IMR-90 (cell line): ENCODE measurements at regions not wholly inside any gene's neighbourhood (a gene's known extent, or its start where the extent isn't known, plus 50 kb on each side); places are given as distances from the start of the nearest gene placed in this dataset.

Experiments used
- ATAC-seq: fragments of 200-7000 bp; cut with Tn5 transposase; 2 replicates; pipeline ENCODE4 v1.9.1; 2020; ENCODE audit warnings: low read depth, mild to moderate bottlenecking, moderate library complexity
- BruUV-seq: library from RNA; stranded (reverse); fragments of 400-500 nt; replicated peaks from 2 replicates; lab custom pipeline; 2021; lab: Mats Ljungman, UMichigan
- CTCF ChIA-PET: fragments of 300-600 bp; formaldehyde crosslinking; extraction: SDS; loops from one replicate; lab custom pipeline; 2021; ENCODE audit warnings: antibody characterized with exemption; lab: Yijun Ruan, JAX
- POLR2A ChIA-PET: fragments of 300-600 bp; sonication (Branson Sonifier 250); formaldehyde crosslinking; loops from one replicate; lab custom pipeline; 2022; ENCODE audit warnings: antibody characterized with exemption; ENCODE audit not compliant: unreplicated experiment; lab: Charles Lee
- DNase-seq: peaks from one replicate; pipeline ENCODE4 v3.0.0; 2013
- H2AFZ ChIP-seq: replicated peaks from 2 replicates; pipeline ENCODE3; 2013; ENCODE audit warnings: low read length, mild to moderate bottlenecking; ENCODE audit not compliant: poor library complexity
- H2AK5ac ChIP-seq: 2 replicates; pipeline ENCODE4 v1.6.1; 2013; ENCODE audit warnings: low read depth, low read length, inconsistent platforms
- H2AK9ac ChIP-seq: replicated peaks from 2 replicates; pipeline ENCODE3; 2013; ENCODE audit warnings: mild to moderate bottlenecking, low read depth, low read length, moderate library complexity; ENCODE audit not compliant: poor library complexity
- H2BK120ac ChIP-seq: 2 replicates; pipeline ENCODE4 v1.6.1; 2013; ENCODE audit warnings: low read depth, low read length, inconsistent platforms
- H2BK15ac ChIP-seq: 3 replicates; pipeline ENCODE4 v1.6.1; 2013; ENCODE audit warnings: low read depth, low read length, inconsistent platforms
- H2BK20ac ChIP-seq: 2 replicates; pipeline ENCODE4 v1.6.1; 2013; ENCODE audit warnings: low read depth, mild to moderate bottlenecking, inconsistent platforms, low read length, moderate library complexity
- H2BK5ac ChIP-seq: 2 replicates; pipeline ENCODE4 v1.6.1; 2013; ENCODE audit warnings: mild to moderate bottlenecking, low read depth, low read length, inconsistent platforms; ENCODE audit not compliant: poor library complexity, severe bottlenecking
- H3K14ac ChIP-seq: replicated peaks from 2 replicates; pipeline ENCODE4 v1.6.1; 2013; ENCODE audit warnings: low read depth, low read length, inconsistent platforms
- H3K18ac ChIP-seq: 2 replicates; pipeline ENCODE4 v1.6.1; 2013; ENCODE audit warnings: low read depth, low read length, control low read depth
- H3K23ac ChIP-seq: 2 replicates; pipeline ENCODE4 v1.6.1; 2013; ENCODE audit warnings: low read depth, low read length, inconsistent platforms
- H3K27ac ChIP-seq: 2 replicates; pipeline ENCODE4 v1.5.1; 2013; ENCODE audit warnings: mild to moderate bottlenecking, control low read depth, low read length; ENCODE audit not compliant: insufficient read depth
- H3K27me3 ChIP-seq: 2 replicates; pipeline ENCODE4 v1.6.1; 2013; ENCODE audit warnings: low read length; ENCODE audit not compliant: control insufficient read depth, insufficient read depth
- H3K36me3 ChIP-seq: 2 replicates; pipeline ENCODE4 v1.6.1; 2013; ENCODE audit warnings: low read length, mixed read lengths; ENCODE audit not compliant: control insufficient read depth, insufficient read depth
- H3K4ac ChIP-seq: 2 replicates; pipeline ENCODE4 v1.6.1; 2013; ENCODE audit warnings: low read depth, low read length, inconsistent platforms
- H3K4me1 ChIP-seq: 2 replicates; pipeline ENCODE4 v1.6.1; 2013; ENCODE audit warnings: low read length, mixed read lengths; ENCODE audit not compliant: control insufficient read depth, insufficient read depth
- H3K4me2 ChIP-seq: 2 replicates; pipeline ENCODE4 v1.6.1; 2013; ENCODE audit warnings: low read depth, mild to moderate bottlenecking, control low read depth, low read length, moderate library complexity
- H3K4me3 ChIP-seq: 2 replicates; pipeline ENCODE4 v1.5.1; 2013; ENCODE audit warnings: low read depth, mild to moderate bottlenecking, control low read depth, low read length, moderate library complexity; ENCODE audit not compliant: insufficient read depth
- H3K56ac ChIP-seq: 2 replicates; pipeline ENCODE4 v1.6.1; 2013; ENCODE audit warnings: low read length, inconsistent platforms; ENCODE audit not compliant: insufficient read depth; ENCODE audit errors: extremely low read depth
- H3K79me1 ChIP-seq, 2 experiments: 2 replicates each; pipeline ENCODE4 v1.6.1; 2013; ENCODE audit warnings: low read length in 2 of 2, inconsistent platforms in 1 of 2, low read depth in 1 of 2
- H3K9ac ChIP-seq: 2 replicates; pipeline ENCODE4 v1.6.1; 2013; ENCODE audit warnings: low read depth, low read length, control low read depth
- H3K9me1 ChIP-seq: 2 replicates; pipeline ENCODE4 v1.6.1; 2013; ENCODE audit warnings: low read length, inconsistent platforms; ENCODE audit not compliant: insufficient read depth
- H3K9me3 ChIP-seq: 2 replicates; pipeline ENCODE4 v1.6.1; 2013; ENCODE audit warnings: low read length; ENCODE audit not compliant: control insufficient read depth, insufficient read depth
- H4K20me1 ChIP-seq: 2 replicates; pipeline ENCODE4 v1.6.1; 2013; ENCODE audit warnings: low read length, inconsistent platforms; ENCODE audit not compliant: insufficient read depth
- H4K5ac ChIP-seq: 2 replicates; pipeline ENCODE4 v1.6.1; 2013; ENCODE audit warnings: mild to moderate bottlenecking, low read depth, low read length, control low read depth
- H4K8ac ChIP-seq, 2 experiments: 2 replicates each; pipeline ENCODE4 v1.6.1; 2013; ENCODE audit warnings: low read depth in 2 of 2, low read length in 2 of 2, control low read depth in 1 of 2, inconsistent platforms in 1 of 2
- H4K91ac ChIP-seq: 2 replicates; pipeline ENCODE4 v1.6.1; 2013; ENCODE audit warnings: low read depth, low read length, inconsistent platforms; ENCODE audit not compliant: insufficient read depth
- BHLHE40 ChIP-seq: fragments of 150-350 bp; IDR thresholded peaks from 2 replicates; pipeline ENCODE4 v1.6.1; 2016; ENCODE audit warnings: mild to moderate bottlenecking, low read depth, low read length
- CHD1 ChIP-seq: IDR thresholded peaks from 2 replicates; pipeline ENCODE4 v1.6.1; 2012; ENCODE audit warnings: low read depth, low read length, improper control_type of control experiment
- CTCF ChIP-seq: conservative IDR thresholded peaks from 2 replicates; pipeline ENCODE4 v1.5.1; 2012; ENCODE audit warnings: mild to moderate bottlenecking, low read depth, low read length, improper control_type of control experiment
- ELK1 ChIP-seq: fragments of 150-350 bp; IDR thresholded peaks from 2 replicates; pipeline ENCODE4 v1.6.1; 2016; ENCODE audit warnings: low read depth, mild to moderate bottlenecking, low read length, moderate library complexity, borderline replicate concordance
- FOS ChIP-seq: fragments of 150-350 bp; IDR thresholded peaks from 2 replicates; pipeline ENCODE4 v1.6.1; 2016; ENCODE audit warnings: low read depth, low read length
- MAFK ChIP-seq: IDR thresholded peaks from 2 replicates; pipeline ENCODE4 v1.6.1; 2012; ENCODE audit warnings: low read depth, low read length, improper control_type of control experiment
- MAZ ChIP-seq: IDR thresholded peaks from 2 replicates; pipeline ENCODE4 v1.6.1; 2012; ENCODE audit warnings: low read depth, mild to moderate bottlenecking, low read length, improper control_type of control experiment, moderate library complexity, borderline replicate concordance
- MXI1 ChIP-seq: IDR thresholded peaks from 2 replicates; pipeline ENCODE4 v1.6.1; 2012; ENCODE audit warnings: low read depth, mild to moderate bottlenecking, low read length, moderate library complexity, borderline replicate concordance
- NFE2L2 ChIP-seq: fragments of 150-350 bp; IDR thresholded peaks from 2 replicates; pipeline ENCODE4 v1.6.1; 2016; ENCODE audit warnings: low read depth, mild to moderate bottlenecking, low read length
- POLR2A ChIP-seq: IDR thresholded peaks from 2 replicates; pipeline ENCODE4 v1.6.1; 2012; ENCODE audit warnings: mild to moderate bottlenecking, low read depth, low read length
- RAD21 ChIP-seq: IDR thresholded peaks from 2 replicates; pipeline ENCODE4 v1.6.1; 2012; ENCODE audit warnings: low read length, improper control_type of control experiment
- RCOR1 ChIP-seq: IDR thresholded peaks from 2 replicates; pipeline ENCODE4 v1.6.1; 2012; ENCODE audit warnings: mild to moderate bottlenecking, low read length, improper control_type of control experiment; ENCODE audit not compliant: insufficient replicate concordance
- RFX5 ChIP-seq: IDR thresholded peaks from 2 replicates; pipeline ENCODE4 v1.8.0; 2012; ENCODE audit warnings: low read depth, mild to moderate bottlenecking, low read length, moderate library complexity
- SMC3 ChIP-seq: fragments of 150-350 bp; IDR thresholded peaks from 2 replicates; pipeline ENCODE4 v1.6.1; 2016; ENCODE audit warnings: low read depth, mild to moderate bottlenecking, antibody characterized with exemption, low read length, moderate library complexity
- USF2 ChIP-seq: fragments of 150-350 bp; IDR thresholded peaks from 2 replicates; pipeline ENCODE4 v1.6.1; 2017; ENCODE audit warnings: mild to moderate bottlenecking, antibody characterized with exemption, low read length, low read depth
- WGBS, 2 experiments: methylation state at CpG; one replicate each; pipeline versions ENCODE4 v1.1.5 to v1.1.7; 2013; ENCODE audit warnings: missing lambda C conversion rate in 2 of 2; ENCODE audit not compliant: insufficient read length in 1 of 2; ENCODE audit errors: extremely low coverage in 2 of 2; 5-methylcytosine and 5-hydroxymethylcytosine counted together
- dilution Hi-C: fragments of 300-500 bp; cut with HindIII; formaldehyde crosslinking; loops from one replicate; pipeline ENCODE4 v1.14.3; 2018; ENCODE audit warnings: low sequenced_read_pairs; ENCODE audit not compliant: unreplicated experiment
- in situ Hi-C: fragments of 300-500 bp; cut with MboI; formaldehyde crosslinking; loops from 3 replicates; pipeline ENCODE4 v1.14.3; 2019; ENCODE audit warnings: low sequenced_read_pairs, inconsistent platforms, mixed read lengths
- intact Hi-C: fragments of 100-400 bp; cut with micrococcal nuclease; formaldehyde crosslinking; loops from 2 replicates; pipeline ENCODE4 v1.10.0; 2022

GRCh38 chr1:110780600-110781484, 92.1 kb upstream of the CD53 start:
- in situ Hi-C loops = no loop called here
- dilution Hi-C loops = no loop called here
- H3K9ac ChIP-seq = no peak overlapping the region
- no peaks in the 10 kb centered on the region for H4K20me1 ChIP-seq
- H2AFZ ChIP-seq = peak overlapping the region; percentile 45
- no peak overlapping the region for H2BK120ac ChIP-seq
- no peak overlapping the region for H4K91ac ChIP-seq
- no peak overlapping the region for H2BK20ac ChIP-seq
- H3K18ac ChIP-seq = no peak overlapping the region
- DNase-seq (peak; percentile 65), ATAC-seq (peak; percentile 65)
- ChIA-PET POLR2A (no interaction called here), CTCF (interaction anchor here (0.6 to 3.0 kb wide), 2 partner anchors 15 to 17 kb away, joined by 3 to 16 read pairs; no protein-coding TSS in a partner anchor)
- no peak overlapping the region for H3K4me3 ChIP-seq
- no peaks in the 10 kb centered on the region for H3K36me3 ChIP-seq
- no peak overlapping the region for H2AK5ac ChIP-seq
- H3K27ac ChIP-seq = no peak overlapping the region
- H3K9me3 ChIP-seq = no peaks in the 10 kb centered on the region
- H3K27me3 ChIP-seq = peaks cover 7% of the 10 kb centered on the region; the same call in 1 of the 2 replicates
- H3K79me1 ChIP-seq = no peaks in the 10 kb centered on the region
- no peak overlapping the region for H4K5ac ChIP-seq
- H3K4ac ChIP-seq = no peak overlapping the region
- WGBS, 2 experiments = 27% methylated on average over 6 of the region's 31 CpGs; no CpG with 5 or more reads in 1 of the 2 experiments
- no peak overlapping the region for H3K14ac ChIP-seq
- no peak overlapping the region for H2BK5ac ChIP-seq
- no peaks in the 10 kb centered on the region for H3K9me1 ChIP-seq
- intact Hi-C loops = no loop called here
- BruUV-seq = no TSS peak
- H3K23ac ChIP-seq = no peak overlapping the region
- H3K4me2 ChIP-seq = no peak overlapping the region
- no peaks in the 10 kb centered on the region for H3K4me1 ChIP-seq
- H4K8ac ChIP-seq = no peak overlapping the region
- H3K56ac ChIP-seq = no peak overlapping the region
- peak overlapping the region; percentile 34 for H2AK9ac ChIP-seq
- H2BK15ac ChIP-seq = no peak overlapping the region
- TF ChIP-seq NFE2L2 (no peak), POLR2A (no peak), RFX5 (no peak), MAZ (no peak), RAD21 (peak; percentile 52), FOS (no peak), SMC3 (peak; percentile 22; the same call in 1 of the 2 replicates), CTCF (peak; percentile 66), ELK1 (no peak), CHD1 (no peak), MAFK (no peak), MXI1 (no peak), RCOR1 (no peak), BHLHE40 (no peak), USF2 (no peak)
